GM12872 (cell line): ENCODE measurements at regions not wholly inside any gene's neighbourhood (a gene's known extent, or its start where the extent isn't known, plus 50 kb on each side); places are given as distances from the start of the nearest gene placed in this dataset.

Experiments
- TF ChIP-seq, protein P1 (sequence below): IDR thresholded peaks from 3 replicates; pipeline ENCODE4 v1.5.1; 2011; ENCODE audit warnings: low read depth, mild to moderate bottlenecking, low read length, moderate library complexity; ENCODE audit not compliant: insufficient read depth

DNA sequence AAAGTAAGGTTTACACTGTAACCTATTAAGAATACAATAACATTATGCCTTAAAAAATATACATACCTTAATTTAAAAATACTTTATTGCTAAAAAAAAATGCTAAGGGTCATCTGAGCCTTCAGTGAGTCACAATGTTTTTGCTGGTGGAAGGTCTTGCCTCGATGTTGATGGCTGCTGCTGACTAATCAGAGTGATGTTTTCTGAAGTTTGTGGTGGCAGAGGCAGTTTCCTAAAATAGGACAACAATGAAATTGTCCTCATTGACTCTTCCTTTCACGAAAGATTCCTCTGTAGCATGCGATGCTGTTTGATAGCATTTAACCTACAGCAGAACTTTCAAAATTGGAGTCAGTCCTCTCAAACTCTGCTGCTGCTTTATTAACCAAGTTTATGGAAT, 97.6 kb downstream of the FAT3 start:
- TF ChIP-seq, protein P1, sequence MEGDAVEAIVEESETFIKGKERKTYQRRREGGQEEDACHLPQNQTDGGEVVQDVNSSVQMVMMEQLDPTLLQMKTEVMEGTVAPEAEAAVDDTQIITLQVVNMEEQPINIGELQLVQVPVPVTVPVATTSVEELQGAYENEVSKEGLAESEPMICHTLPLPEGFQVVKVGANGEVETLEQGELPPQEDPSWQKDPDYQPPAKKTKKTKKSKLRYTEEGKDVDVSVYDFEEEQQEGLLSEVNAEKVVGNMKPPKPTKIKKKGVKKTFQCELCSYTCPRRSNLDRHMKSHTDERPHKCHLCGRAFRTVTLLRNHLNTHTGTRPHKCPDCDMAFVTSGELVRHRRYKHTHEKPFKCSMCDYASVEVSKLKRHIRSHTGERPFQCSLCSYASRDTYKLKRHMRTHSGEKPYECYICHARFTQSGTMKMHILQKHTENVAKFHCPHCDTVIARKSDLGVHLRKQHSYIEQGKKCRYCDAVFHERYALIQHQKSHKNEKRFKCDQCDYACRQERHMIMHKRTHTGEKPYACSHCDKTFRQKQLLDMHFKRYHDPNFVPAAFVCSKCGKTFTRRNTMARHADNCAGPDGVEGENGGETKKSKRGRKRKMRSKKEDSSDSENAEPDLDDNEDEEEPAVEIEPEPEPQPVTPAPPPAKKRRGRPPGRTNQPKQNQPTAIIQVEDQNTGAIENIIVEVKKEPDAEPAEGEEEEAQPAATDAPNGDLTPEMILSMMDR: no peak

DNA sequence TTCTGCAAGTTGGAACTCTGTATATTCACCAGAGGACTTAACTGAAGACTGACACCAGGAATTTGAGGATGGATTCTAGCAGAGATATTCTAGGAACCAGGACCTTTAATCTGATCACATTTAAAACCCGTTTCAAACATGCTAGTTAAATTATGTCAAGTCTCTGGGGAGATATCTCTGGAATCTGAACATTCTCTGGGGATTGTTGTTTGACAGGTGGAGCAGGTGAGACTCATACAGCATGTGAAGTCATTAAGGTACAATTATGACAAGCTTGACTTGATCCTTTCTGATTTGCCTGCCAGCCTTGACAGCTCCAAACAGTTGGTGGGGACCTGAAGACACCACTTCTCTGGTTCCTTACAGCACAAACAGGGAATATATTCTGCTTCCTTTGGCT, 100.3 kb downstream of the FAT3 start:
- TF ChIP-seq, protein P1: no peak

DNA sequence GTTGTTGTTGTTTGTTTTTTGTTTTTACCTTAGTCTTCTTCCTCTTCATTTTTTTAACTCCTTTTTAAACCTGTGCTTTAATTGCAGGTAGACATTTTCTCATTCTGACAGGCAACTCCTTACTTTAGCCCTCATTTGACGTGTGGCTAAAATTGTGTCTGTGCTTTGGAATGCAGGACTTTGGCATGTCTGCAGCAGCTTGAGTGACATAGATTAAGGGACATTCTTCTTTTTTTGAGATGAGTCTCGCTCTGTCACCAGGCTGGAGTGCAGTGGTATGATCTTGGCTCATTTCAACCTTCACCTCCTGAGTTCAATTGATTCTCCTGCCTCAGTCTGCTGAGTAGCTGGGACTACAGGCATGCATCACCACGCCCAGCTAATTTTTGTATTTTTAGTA, 100.8 kb downstream of the FAT3 start:
- TF ChIP-seq, protein P1: no peak

DNA sequence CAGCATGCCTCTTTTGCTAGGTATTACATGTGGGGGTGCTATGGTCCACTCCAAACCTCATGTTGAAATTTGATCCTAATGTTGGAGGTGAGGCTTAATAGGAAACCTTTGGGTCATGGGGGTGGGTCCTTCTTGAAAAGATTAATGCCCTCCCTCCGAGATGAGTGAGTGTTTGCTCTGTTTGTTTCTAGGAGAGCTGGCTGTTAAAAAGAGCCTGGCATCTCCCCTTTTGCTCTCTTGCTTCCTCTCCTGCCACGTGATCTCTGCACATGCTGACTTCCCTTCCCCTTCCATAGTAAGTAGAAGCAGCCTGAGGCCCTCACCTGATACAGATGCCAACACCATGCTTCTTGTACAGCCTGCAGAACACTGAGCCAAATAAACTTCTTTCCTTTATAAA, 104.5 kb downstream of the FAT3 start:
- TF ChIP-seq, protein P1: no peak

DNA sequence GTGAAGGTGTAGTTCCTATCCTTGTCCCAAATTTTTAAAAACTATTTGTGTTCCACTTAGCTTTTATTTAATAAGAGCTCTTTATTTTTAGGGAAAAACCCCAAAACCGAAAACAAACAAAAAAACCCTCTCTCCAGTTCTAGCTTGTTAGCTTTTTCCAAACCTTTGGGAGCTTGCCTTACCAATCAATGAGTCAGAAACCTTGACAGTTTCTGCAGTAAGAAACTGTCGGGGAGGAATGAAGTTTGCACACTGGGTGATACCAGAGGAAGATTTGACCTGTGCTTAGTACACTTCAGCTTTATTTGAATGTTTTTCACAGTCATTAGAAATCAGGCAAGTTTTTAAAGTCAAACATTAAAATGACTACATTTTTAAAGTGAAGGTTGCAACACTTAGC, 105.0 kb downstream of the FAT3 start:
- TF ChIP-seq, protein P1: no peak

DNA sequence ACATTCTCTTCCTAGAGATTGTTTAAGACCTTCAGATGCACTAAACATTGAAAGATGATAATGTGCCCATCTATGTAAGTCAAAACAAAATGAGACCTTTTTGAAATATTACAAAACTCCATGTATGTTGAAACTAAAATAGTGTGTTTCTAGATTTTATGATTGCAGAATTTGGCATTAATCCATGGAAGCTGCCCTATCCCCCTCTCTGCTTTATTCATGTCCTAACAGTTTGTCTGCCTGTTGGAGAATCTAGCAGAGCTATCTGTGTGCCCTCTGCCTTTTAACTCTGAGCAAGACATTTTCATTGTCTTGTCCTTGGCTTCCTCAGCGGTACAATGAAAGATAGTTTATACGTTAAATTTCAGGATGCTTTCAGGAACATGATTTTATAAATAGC, 105.5 kb downstream of the FAT3 start:
- TF ChIP-seq, protein P1: no peak

GRCh38 chr11:92332986-92333385, 108.4 kb downstream of the FAT3 start:
- TF ChIP-seq, protein P1: no peak

DNA sequence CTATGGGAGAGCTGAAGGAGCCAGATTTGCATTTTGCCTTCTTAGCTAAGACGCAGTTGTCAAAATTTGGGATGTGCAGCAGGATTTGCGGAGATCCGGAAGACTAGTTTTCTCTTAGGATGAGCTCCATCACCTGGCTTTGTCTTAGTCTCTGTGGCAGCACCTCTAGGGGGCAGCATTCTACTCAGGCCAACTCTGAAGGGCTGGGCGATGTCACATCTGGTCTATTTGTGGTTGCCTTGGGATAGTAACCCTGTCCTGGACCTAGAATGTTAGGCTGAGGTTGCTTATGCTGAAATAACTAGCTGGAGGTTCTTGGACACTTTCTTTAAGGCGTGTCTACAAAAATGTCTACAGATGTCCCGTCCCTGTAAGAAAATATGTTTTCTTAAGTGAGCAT, 116.2 kb downstream of the FAT3 start:
- TF ChIP-seq, protein P1: peak; percentile 65
